ENCODE measurements at regions not wholly inside any gene's neighbourhood (a gene's known extent, or its start where the extent isn't known, plus 50 kb on each side); places are given as distances from the start of the nearest gene placed in this dataset.

GRCh38 chr10:28382525-28383269, 79.8 kb upstream of the MPP7 start:
- no peak for TF ChIP-seq PRDM4 (tag by site-specific recombination; IDR thresholded peaks at IDR 0.05)
- no peak for TF ChIP-seq ZNF645 (tag by site-specific recombination; IDR thresholded peaks at IDR 0.05)
- TF ChIP-seq ZNF571 (tag by site-specific recombination; IDR thresholded peaks at IDR 0.05) = no peak
- TF ChIP-seq ZFP37 (tag by site-specific recombination; IDR thresholded peaks at IDR 0.05) = no peak
- no peak for TF ChIP-seq ZNF785 (tag by site-specific recombination; IDR thresholded peaks at IDR 0.05)
- TF ChIP-seq ZNF280C (tag by site-specific recombination; IDR thresholded peaks at IDR 0.05) = no peak
- TF ChIP-seq ZBTB20 (tag by site-specific recombination; IDR thresholded peaks at IDR 0.05) = no peak
- TF ChIP-seq ZNF48 (tag by site-specific recombination; IDR thresholded peaks at IDR 0.05) = no peak
- TF ChIP-seq ZNF660 (tag by site-specific recombination; IDR thresholded peaks at IDR 0.05) = no peak

GRCh38 chr10:28384557-28384956, 81.7 kb upstream of the MPP7 start:
- ChIA-PET CTCF (interaction anchor here (0.5 to 3.1 kb wide), 5 partner anchors 9 to 1015 kb away, joined by 3 to 14 read pairs (median 5); partner anchors contain the start of gene MPP7), POLR2A (no interaction called here)
- Histone ChIP-seq H3K4me3 (ENCODE audit: low read depth, low read length) (no peak overlapping the region), H3K9me3 (ENCODE audit: control insufficient read depth, insufficient read depth, low read depth, low read length) (no peaks in the 10 kb centered on the region), H3K36me3 (ENCODE audit: control insufficient read depth in 2 of 2, insufficient read depth in 1 of 2, low read length in 2 of 2) (no peaks in the 10 kb centered on the region), H3K27ac (ENCODE audit: extremely low read depth, low read depth, low read length) (no peak overlapping the region), H3K4me1 (ENCODE audit: control insufficient read depth, insufficient read depth, low read length) (peaks cover 6% of the 10 kb centered on the region; the same call in 1 of the 2 replicates)
- no peak for TF ChIP-seq ZNF394 (tag by site-specific recombination; IDR thresholded peaks at IDR 0.05; ENCODE audit: borderline replicate concordance)
- TF ChIP-seq ZNF266 (tag by site-specific recombination; IDR thresholded peaks at IDR 0.05; ENCODE audit: low read depth) = 0 out of 2 replicates have a peak, but pooled peaks have one; percentile 34
- TF ChIP-seq ZBTB17 (tag by site-specific recombination; IDR thresholded peaks at IDR 0.05) = peak; percentile 98
- 0 out of 2 replicates have a peak, but pooled peaks have one; percentile 53 for TF ChIP-seq ZNF785 (tag by site-specific recombination; IDR thresholded peaks at IDR 0.05)
- TF ChIP-seq GFI1B (tag by site-specific recombination; IDR thresholded peaks at IDR 0.05) = no peak
- peak; percentile 100 for TF ChIP-seq ZNF366 (tag by site-specific recombination; conservative IDR thresholded peaks at IDR 0.05)

More at GRCh38 chr10:28382525-28383269, 79.8 kb upstream of the MPP7 start:
- Histone ChIP-seq H3K4me3 (ENCODE audit: low read depth, low read length) (no peak overlapping the region), H3K9me3 (ENCODE audit: control insufficient read depth, insufficient read depth, low read depth, low read length) (no peaks in the 10 kb centered on the region), H3K4me1 (ENCODE audit: control insufficient read depth, insufficient read depth, low read length) (peaks cover 6% of the 10 kb centered on the region; the same call in 1 of the 2 replicates), H3K36me3 (ENCODE audit: control insufficient read depth in 2 of 2, insufficient read depth in 1 of 2, low read length in 2 of 2) (no peaks in the 10 kb centered on the region), H3K27ac (ENCODE audit: extremely low read depth, low read depth, low read length) (no peak overlapping the region)
- POLR2A ChIA-PET = no interaction called here
- CTCF ChIA-PET = interaction anchor here (0.6 to 6.2 kb wide), 24 partner anchors 10 to 1013 kb away, joined by 3 to 101 read pairs (median 4); no protein-coding TSS in a partner anchor

All from HEK293 (cell line).